ENCODE measurements at regions not wholly inside any gene's neighbourhood (a gene's known extent, or its start where the extent isn't known, plus 50 kb on each side); places are given as distances from the start of the nearest gene placed in this dataset.

GRCh38 chr11:129704831-129705230 lies 110.8 kb upstream of the TMEM45B start:
- TF ChIP-seq CTCF (IDR thresholded peaks at IDR 0.05) (no peak), E2F6 (IDR thresholded peaks at IDR 0.05; ENCODE audit: borderline replicate concordance, low read depth) (no peak), POLR2A (IDR thresholded peaks at IDR 0.05; ENCODE audit: low read length) (no peak), PHF8 (IDR thresholded peaks at IDR 0.05; ENCODE audit: borderline replicate concordance, low read depth) (no peak), CHD4 (IDR thresholded peaks at IDR 0.05; ENCODE audit: borderline replicate concordance) (no peak), USF2 (IDR thresholded peaks at IDR 0.05) (no peak), EP300 (IDR thresholded peaks at IDR 0.05) (no peak), POLR2AphosphoS2 (conservative IDR thresholded peaks at IDR 0.05; ENCODE audit: low read length) (no peak), SMC3 (IDR thresholded peaks at IDR 0.05) (no peak)

Measured in A549 (cell line).